MM.1S (cell line): ENCODE measurements at regions not wholly inside any gene's neighbourhood (a gene's known extent, or its start where the extent isn't known, plus 50 kb on each side); places are given as distances from the start of the nearest gene placed in this dataset.

Experiments
- DNase-seq: peaks from one replicate; pipeline ENCODE4 v3.0.0-alpha.2; 2015
- H2AFZ ChIP-seq: fragments of 300-600 bp; sonication (generic); 2 replicates; pipeline ENCODE4 v1.6.0; 2016; ENCODE audit warnings: antibody characterized with exemption, low read length
- H3F3A ChIP-seq: fragments of 300-600 bp; sonication (generic); 2 replicates; pipeline ENCODE4 v1.6.1; 2016; ENCODE audit warnings: mild to moderate bottlenecking, antibody characterized with exemption, low read length, moderate library complexity, mixed read lengths; ENCODE audit not compliant: insufficient read depth
- H3K27ac ChIP-seq: fragments of 300-600 bp; sonication (generic); 2 replicates; pipeline ENCODE4 v1.5.1; 2016; ENCODE audit warnings: mild to moderate bottlenecking, low read length
- H3K27me3 ChIP-seq: fragments of 300-600 bp; sonication (generic); replicated peaks from 2 replicates; pipeline ENCODE4 v1.6.0; 2016; ENCODE audit warnings: low read length; ENCODE audit not compliant: insufficient read depth
- H3K36me3 ChIP-seq: fragments of 300-600 bp; sonication (generic); replicated peaks from 2 replicates; pipeline ENCODE4 v1.6.1; 2016; ENCODE audit warnings: mild to moderate bottlenecking, low read length, mixed read lengths; ENCODE audit not compliant: insufficient read depth
- H3K4me1 ChIP-seq: fragments of 300-600 bp; sonication (generic); 2 replicates; pipeline ENCODE4 v1.6.1; 2016; ENCODE audit warnings: low read length, mixed read lengths
- H3K4me2 ChIP-seq: fragments of 300-600 bp; sonication (generic); 2 replicates; pipeline ENCODE4 v1.6.0; 2016; ENCODE audit warnings: low read depth, low read length
- H3K4me3 ChIP-seq: fragments of 300-600 bp; sonication (generic); 2 replicates; pipeline ENCODE4 v1.5.1; 2016; ENCODE audit warnings: low read length, mixed read lengths
- H3K79me2 ChIP-seq: fragments of 300-600 bp; sonication (generic); 2 replicates; pipeline ENCODE4 v1.6.1; 2016; ENCODE audit warnings: mixed run types, low read length, mixed read lengths
- H3K9ac ChIP-seq: fragments of 300-600 bp; sonication (generic); 2 replicates; pipeline ENCODE4 v1.6.1; 2016; ENCODE audit warnings: low read length, mixed read lengths
- H3K9me2 ChIP-seq: fragments of 300-600 bp; sonication (generic); replicated peaks from 2 replicates; pipeline ENCODE4 v1.6.1; 2016; ENCODE audit warnings: mild to moderate bottlenecking, low read length, mixed read lengths; ENCODE audit not compliant: insufficient read depth
- H3K9me3 ChIP-seq: fragments of 300-600 bp; sonication (generic); replicated peaks from 2 replicates; pipeline ENCODE4 v1.6.1; 2016; ENCODE audit warnings: mild to moderate bottlenecking, low read length, mixed read lengths; ENCODE audit not compliant: insufficient read depth
- H4K20me1 ChIP-seq: fragments of 300-600 bp; sonication (generic); 2 replicates; pipeline ENCODE4 v1.6.1; 2016; ENCODE audit warnings: mild to moderate bottlenecking, low read length, moderate library complexity, mixed read lengths; ENCODE audit not compliant: insufficient read depth
- EZH2 ChIP-seq: fragments of 300-600 bp; sonication (generic); optimal IDR thresholded peaks from 2 replicates; pipeline ENCODE3; 2017; ENCODE audit warnings: low read depth, mild to moderate bottlenecking, antibody characterized with exemption, low read length, mixed read lengths
- EZH2phosphoT487 ChIP-seq: fragments of 300-600 bp; sonication (generic); IDR thresholded peaks from 2 replicates; pipeline ENCODE4 v1.6.1; 2018; ENCODE audit warnings: antibody characterized with exemption, low read length
- TF ChIP-seq, protein P1 (sequence below): fragments of 300-600 bp; sonication (generic); IDR thresholded peaks from 2 replicates; pipeline ENCODE4 v1.5.1; 2016; ENCODE audit warnings: antibody characterized with exemption, low read length, mixed read lengths

DNA sequence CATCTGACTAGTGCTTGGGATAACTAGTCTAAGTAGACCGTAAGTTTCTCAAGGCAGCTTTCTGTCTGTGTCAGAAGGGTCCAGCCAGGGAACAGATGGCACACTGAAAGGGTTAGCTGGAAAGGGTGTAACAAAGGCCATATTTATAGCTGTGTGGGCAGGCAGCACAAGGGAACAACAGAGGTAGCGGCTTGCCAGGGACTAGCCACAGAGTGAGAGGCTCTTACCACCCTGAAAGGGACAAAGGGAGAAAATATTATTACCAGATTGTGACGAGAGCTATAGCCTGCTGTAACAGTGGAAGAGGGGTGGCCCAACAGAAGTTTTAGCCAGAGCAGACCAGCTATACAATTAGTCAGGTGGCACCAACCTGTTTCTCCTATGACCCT lies 129.4 kb downstream of the CCDC34 start:
- H3K9ac ChIP-seq, result no peak overlapping the region
- no peak overlapping the region for H3K4me2 ChIP-seq
- no peaks in the 10 kb centered on the region; the same call in 1 of the 2 replicates for H3K9me2 ChIP-seq
- no peak for DNase-seq
- TF ChIP-seq, protein P1, sequence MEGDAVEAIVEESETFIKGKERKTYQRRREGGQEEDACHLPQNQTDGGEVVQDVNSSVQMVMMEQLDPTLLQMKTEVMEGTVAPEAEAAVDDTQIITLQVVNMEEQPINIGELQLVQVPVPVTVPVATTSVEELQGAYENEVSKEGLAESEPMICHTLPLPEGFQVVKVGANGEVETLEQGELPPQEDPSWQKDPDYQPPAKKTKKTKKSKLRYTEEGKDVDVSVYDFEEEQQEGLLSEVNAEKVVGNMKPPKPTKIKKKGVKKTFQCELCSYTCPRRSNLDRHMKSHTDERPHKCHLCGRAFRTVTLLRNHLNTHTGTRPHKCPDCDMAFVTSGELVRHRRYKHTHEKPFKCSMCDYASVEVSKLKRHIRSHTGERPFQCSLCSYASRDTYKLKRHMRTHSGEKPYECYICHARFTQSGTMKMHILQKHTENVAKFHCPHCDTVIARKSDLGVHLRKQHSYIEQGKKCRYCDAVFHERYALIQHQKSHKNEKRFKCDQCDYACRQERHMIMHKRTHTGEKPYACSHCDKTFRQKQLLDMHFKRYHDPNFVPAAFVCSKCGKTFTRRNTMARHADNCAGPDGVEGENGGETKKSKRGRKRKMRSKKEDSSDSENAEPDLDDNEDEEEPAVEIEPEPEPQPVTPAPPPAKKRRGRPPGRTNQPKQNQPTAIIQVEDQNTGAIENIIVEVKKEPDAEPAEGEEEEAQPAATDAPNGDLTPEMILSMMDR, result no peak
- TF ChIP-seq EZH2phosphoT487 (no peak), EZH2 (no peak)
- no peak overlapping the region for H3K4me3 ChIP-seq
- H3K9me3 ChIP-seq, result no peaks in the 10 kb centered on the region
- no peak overlapping the region for H3K27ac ChIP-seq
- H2AFZ ChIP-seq, result no peak overlapping the region
- H3K27me3 ChIP-seq, result no peaks in the 10 kb centered on the region
- H3K79me2 ChIP-seq, result no peaks in the 10 kb centered on the region
- no peaks in the 10 kb centered on the region for H3K4me1 ChIP-seq
- H4K20me1 ChIP-seq, result no peaks in the 10 kb centered on the region
- no peaks in the 10 kb centered on the region for H3F3A ChIP-seq
- no peaks in the 10 kb centered on the region for H3K36me3 ChIP-seq

DNA sequence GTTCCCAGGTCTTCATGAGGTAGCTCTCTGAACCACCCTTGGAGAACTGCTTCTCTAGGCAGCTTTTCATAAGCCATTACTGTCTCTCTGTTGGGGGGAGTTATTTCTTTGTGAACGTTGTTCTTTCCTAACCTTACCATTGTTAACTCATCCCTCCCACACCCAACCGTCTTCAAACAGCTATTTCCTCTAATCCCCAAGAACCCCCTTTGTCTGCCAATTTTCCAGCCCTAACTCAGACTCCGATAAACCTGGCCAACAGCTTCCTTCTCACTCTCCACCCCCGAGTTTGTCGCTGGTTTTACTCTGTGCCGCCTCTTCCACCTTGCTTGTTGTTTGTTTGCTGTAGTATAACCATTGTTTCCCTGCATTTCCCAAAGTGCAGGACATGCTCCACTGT lies 131.5 kb downstream of the CCDC34 start:
- Histone ChIP-seq H3F3A (no peaks in the 10 kb centered on the region), H3K27me3 (no peaks in the 10 kb centered on the region), H3K79me2 (no peaks in the 10 kb centered on the region), H3K27ac (no peak overlapping the region), H3K9ac (no peak overlapping the region), H3K9me2 (no peaks in the 10 kb centered on the region), H3K36me3 (no peaks in the 10 kb centered on the region), H2AFZ (no peak overlapping the region), H3K4me1 (no peaks in the 10 kb centered on the region), H3K9me3 (no peaks in the 10 kb centered on the region), H3K4me2 (no peak overlapping the region), H3K4me3 (no peak overlapping the region), H4K20me1 (no peaks in the 10 kb centered on the region)
- no peak for DNase-seq
- TF ChIP-seq EZH2phosphoT487 (no peak), EZH2 (no peak)
- TF ChIP-seq, protein P1, result no peak

DNA sequence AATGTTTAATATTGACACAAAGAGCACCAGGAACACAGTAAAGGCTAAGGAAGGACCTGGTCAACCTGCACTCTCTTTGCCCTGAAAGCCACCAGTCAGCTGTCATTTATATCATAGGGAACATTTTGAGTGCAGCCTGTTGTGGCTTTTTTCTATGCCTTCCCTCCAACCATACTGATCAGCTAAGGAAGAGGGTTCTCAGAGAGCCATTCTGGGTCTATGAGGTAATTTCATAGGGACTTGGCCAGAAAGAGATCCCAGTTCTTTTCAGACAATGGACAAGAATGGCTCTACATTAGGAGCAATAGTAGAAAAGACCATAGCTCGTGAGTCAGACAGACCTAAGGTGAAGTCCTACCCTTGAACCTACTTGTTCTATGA lies 132.8 kb downstream of the CCDC34 start:
- Histone ChIP-seq H3K9me3 (no peaks in the 10 kb centered on the region), H3K9ac (no peak overlapping the region), H3K36me3 (no peaks in the 10 kb centered on the region), H3K27me3 (no peaks in the 10 kb centered on the region), H3K4me2 (no peak overlapping the region), H3K4me3 (no peak overlapping the region), H3F3A (no peaks in the 10 kb centered on the region), H4K20me1 (no peaks in the 10 kb centered on the region), H2AFZ (no peak overlapping the region), H3K9me2 (no peaks in the 10 kb centered on the region), H3K79me2 (no peaks in the 10 kb centered on the region), H3K27ac (no peak overlapping the region), H3K4me1 (no peaks in the 10 kb centered on the region)
- no peak for DNase-seq
- TF ChIP-seq EZH2phosphoT487, result no peak
- TF ChIP-seq, protein P1, result no peak
- no peak for TF ChIP-seq EZH2
